HL-60 (cell line): ENCODE measurements at regions not wholly inside any gene's neighbourhood (a gene's known extent, or its start where the extent isn't known, plus 50 kb on each side); places are given as distances from the start of the nearest gene placed in this dataset.

ENCODE experiments used
- CTCF ChIP-seq: IDR thresholded peaks from one replicate; pipeline ENCODE4 v1.5.1; 2011; ENCODE audit warnings: low read length, control low read depth, inconsistent platforms; ENCODE audit not compliant: insufficient read depth
- POLR2AphosphoS5 ChIP-seq: IDR thresholded peaks from 2 replicates; pipeline ENCODE4 v1.6.1; 2012; ENCODE audit warnings: low read depth
- REST ChIP-seq: IDR thresholded peaks from 2 replicates; pipeline ENCODE4 v1.6.1; 2012; ENCODE audit warnings: low read depth; ENCODE audit not compliant: insufficient replicate concordance

- TF ChIP-seq CTCF = no peak
- no peak for TF ChIP-seq REST
- TF ChIP-seq POLR2AphosphoS5 = no peak
These were observed 178.1 kb downstream of the FGF1 start for GRCh38 chr5:142507531-142508372.
